22Rv1 (cell line): ENCODE measurements at regions not wholly inside any gene's neighbourhood (a gene's known extent, or its start where the extent isn't known, plus 50 kb on each side); places are given as distances from the start of the nearest gene placed in this dataset.

ENCODE experiments used
- ZFX ChIP-seq: fragments of 450-650 bp; IDR thresholded peaks from 2 replicates; pipeline ENCODE4 v1.6.1; 2017; ENCODE audit warnings: antibody characterized with exemption, borderline replicate concordance
- TF ChIP-seq, protein P1 (sequence below): fragments of 450-650 bp; IDR thresholded peaks from 2 replicates; pipeline ENCODE4 v1.5.1; 2017; ENCODE audit warnings: mild to moderate bottlenecking

DNA sequence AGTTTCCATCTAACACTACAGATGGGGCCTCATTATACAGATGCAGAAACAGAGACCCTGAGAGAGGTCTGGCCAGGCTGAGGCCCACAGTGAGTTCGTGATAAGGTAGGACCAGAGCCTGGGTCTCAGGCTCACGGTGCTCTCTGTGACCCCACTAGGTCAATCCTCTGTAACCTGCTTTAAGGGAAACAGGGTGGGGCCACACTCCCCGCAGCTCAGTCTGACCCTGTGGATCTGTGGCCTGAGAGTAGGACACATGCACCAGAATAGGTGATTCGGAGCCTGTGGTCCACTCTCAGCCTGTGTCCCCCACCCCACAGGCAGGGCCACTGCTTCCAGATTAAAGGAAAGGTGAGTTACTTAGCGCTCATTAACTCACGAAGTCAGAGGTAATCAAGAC lies 137.8 kb upstream of the FAM20C start:
- TF ChIP-seq, protein P1, sequence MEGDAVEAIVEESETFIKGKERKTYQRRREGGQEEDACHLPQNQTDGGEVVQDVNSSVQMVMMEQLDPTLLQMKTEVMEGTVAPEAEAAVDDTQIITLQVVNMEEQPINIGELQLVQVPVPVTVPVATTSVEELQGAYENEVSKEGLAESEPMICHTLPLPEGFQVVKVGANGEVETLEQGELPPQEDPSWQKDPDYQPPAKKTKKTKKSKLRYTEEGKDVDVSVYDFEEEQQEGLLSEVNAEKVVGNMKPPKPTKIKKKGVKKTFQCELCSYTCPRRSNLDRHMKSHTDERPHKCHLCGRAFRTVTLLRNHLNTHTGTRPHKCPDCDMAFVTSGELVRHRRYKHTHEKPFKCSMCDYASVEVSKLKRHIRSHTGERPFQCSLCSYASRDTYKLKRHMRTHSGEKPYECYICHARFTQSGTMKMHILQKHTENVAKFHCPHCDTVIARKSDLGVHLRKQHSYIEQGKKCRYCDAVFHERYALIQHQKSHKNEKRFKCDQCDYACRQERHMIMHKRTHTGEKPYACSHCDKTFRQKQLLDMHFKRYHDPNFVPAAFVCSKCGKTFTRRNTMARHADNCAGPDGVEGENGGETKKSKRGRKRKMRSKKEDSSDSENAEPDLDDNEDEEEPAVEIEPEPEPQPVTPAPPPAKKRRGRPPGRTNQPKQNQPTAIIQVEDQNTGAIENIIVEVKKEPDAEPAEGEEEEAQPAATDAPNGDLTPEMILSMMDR = no peak
- no peak for TF ChIP-seq ZFX
